ENCODE measurements at regions not wholly inside any gene's neighbourhood (a gene's known extent, or its start where the extent isn't known, plus 50 kb on each side); places are given as distances from the start of the nearest gene placed in this dataset.

- TF ChIP-seq POLR2A (IDR thresholded peaks at IDR 0.05): no peak
- TF ChIP-seq, protein P1, sequence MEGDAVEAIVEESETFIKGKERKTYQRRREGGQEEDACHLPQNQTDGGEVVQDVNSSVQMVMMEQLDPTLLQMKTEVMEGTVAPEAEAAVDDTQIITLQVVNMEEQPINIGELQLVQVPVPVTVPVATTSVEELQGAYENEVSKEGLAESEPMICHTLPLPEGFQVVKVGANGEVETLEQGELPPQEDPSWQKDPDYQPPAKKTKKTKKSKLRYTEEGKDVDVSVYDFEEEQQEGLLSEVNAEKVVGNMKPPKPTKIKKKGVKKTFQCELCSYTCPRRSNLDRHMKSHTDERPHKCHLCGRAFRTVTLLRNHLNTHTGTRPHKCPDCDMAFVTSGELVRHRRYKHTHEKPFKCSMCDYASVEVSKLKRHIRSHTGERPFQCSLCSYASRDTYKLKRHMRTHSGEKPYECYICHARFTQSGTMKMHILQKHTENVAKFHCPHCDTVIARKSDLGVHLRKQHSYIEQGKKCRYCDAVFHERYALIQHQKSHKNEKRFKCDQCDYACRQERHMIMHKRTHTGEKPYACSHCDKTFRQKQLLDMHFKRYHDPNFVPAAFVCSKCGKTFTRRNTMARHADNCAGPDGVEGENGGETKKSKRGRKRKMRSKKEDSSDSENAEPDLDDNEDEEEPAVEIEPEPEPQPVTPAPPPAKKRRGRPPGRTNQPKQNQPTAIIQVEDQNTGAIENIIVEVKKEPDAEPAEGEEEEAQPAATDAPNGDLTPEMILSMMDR (IDR thresholded peaks at IDR 0.05): no peak
Measured at GRCh38 chr2:2874341-2874740, 503.3 kb downstream of the EIPR1 start.

All from uterus (tissue), 2 donors.